Aorta (tissue), 5 donors: ENCODE measurements at regions not wholly inside any gene's neighbourhood (a gene's known extent, or its start where the extent isn't known, plus 50 kb on each side); places are given as distances from the start of the nearest gene placed in this dataset.

ENCODE experiments used
- ATAC-seq: fragments of 200-7000 bp; cut with Tn5 transposase; one replicate; pipeline ENCODE4 v1.9.1; 2022; ENCODE audit warnings: moderate library complexity; ENCODE audit not compliant: low FRiP score
- DNase-seq, 2 donors: peaks; one replicate each; pipeline ENCODE4 v3.0.0-alpha.2; 2020
- H3K27ac ChIP-seq, 2 donors: one replicate each; pipeline ENCODE4 v1.5.1; 2013; ENCODE audit warnings: low read length in 2 of 2, mild to moderate bottlenecking in 2 of 2, moderate library complexity in 2 of 2, control low read depth in 1 of 2, inconsistent platforms in 1 of 2, low read depth in 1 of 2
- H3K27me3 ChIP-seq, 2 donors: one replicate each; pipeline ENCODE4 v1.6.1; 2013; ENCODE audit warnings: control low read depth in 1 of 2, low read length in 1 of 2, mild to moderate bottlenecking in 1 of 2, moderate library complexity in 1 of 2; ENCODE audit not compliant: insufficient read depth in 2 of 2, control insufficient read depth in 1 of 2
- H3K36me3 ChIP-seq, 2 donors: one replicate each; pipeline ENCODE4 v1.6.1; 2013; ENCODE audit warnings: control low read depth in 1 of 2, low read length in 1 of 2, mild to moderate bottlenecking in 1 of 2; ENCODE audit not compliant: insufficient read depth in 2 of 2, control insufficient read depth in 1 of 2
- H3K4me1 ChIP-seq, 2 donors: one replicate each; pipeline ENCODE4 v1.6.1; 2013; ENCODE audit warnings: low read length in 2 of 2, control low read depth in 1 of 2, mild to moderate bottlenecking in 1 of 2, moderate library complexity in 1 of 2; ENCODE audit not compliant: insufficient read depth in 2 of 2, control insufficient read depth in 1 of 2
- H3K4me3 ChIP-seq, 2 donors: one replicate each; pipeline ENCODE4 v1.5.1; 2013; ENCODE audit warnings: low read length in 2 of 2, control low read depth in 1 of 2, mild to moderate bottlenecking in 1 of 2
- H3K9me3 ChIP-seq: one replicate; pipeline ENCODE4 v1.6.1; 2013; ENCODE audit warnings: mild to moderate bottlenecking, low read length; ENCODE audit not compliant: control insufficient read depth
- WGBS, 2 donors: extraction: QIAGEN DNeasy Blood & Tissue Kit; methylation state at CpG; one replicate each; pipeline ENCODE4 v1.1.7; 2013; 5-methylcytosine and 5-hydroxymethylcytosine counted together
- intact Hi-C, 2 donors: fragments of 100-400 bp; cut with DNase I; formaldehyde crosslinking; loops; one replicate each; pipeline versions ENCODE4 v1.14.2 to v1.15.0; 2022
- donor health status: healthy with polysubstance abuse.
- donor health status: Bipolar disorder and iron deficiency.
- donor health status: DM: no; HTN: no; CAD: no.
- donor health status: DM: no; HTN: no; CAD: no.
- donor health status: DM: yes; HTN: yes; CAD: no.

DNA sequence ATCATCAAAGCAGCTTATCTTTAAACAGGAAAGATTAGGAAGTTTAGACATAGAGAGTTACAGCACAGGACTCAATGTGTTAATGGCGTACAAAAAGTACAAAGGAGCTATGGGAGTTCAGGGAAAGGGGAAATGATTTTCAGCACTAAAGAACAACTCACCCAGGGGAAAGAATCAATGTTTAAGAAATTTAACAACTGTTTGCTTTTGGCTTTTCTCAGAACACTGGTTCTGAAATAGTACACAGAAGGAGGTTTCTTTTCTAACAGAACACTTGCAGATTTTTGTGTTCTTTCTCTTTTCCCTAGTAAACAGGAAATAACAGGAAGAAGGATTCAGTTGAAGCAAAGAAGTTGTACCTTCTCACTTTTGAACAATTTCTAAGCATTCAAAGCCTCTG is 71.3 kb upstream of the GHR start:
- DNase-seq (no peak), ATAC-seq (no peak)
- Histone ChIP-seq H3K27ac (no peak overlapping the region), H3K36me3 (no peaks in the 10 kb centered on the region), H3K4me1 (no peaks in the 10 kb centered on the region), H3K9me3 (no peaks in the 10 kb centered on the region), H3K27me3 (no peaks in the 10 kb centered on the region), H3K4me3 (no peak overlapping the region)
- WGBS, 2 donors: 67 to 80% methylated on average over 1 of the region's 1 CpG
- intact Hi-C loops: no loop called here

DNA sequence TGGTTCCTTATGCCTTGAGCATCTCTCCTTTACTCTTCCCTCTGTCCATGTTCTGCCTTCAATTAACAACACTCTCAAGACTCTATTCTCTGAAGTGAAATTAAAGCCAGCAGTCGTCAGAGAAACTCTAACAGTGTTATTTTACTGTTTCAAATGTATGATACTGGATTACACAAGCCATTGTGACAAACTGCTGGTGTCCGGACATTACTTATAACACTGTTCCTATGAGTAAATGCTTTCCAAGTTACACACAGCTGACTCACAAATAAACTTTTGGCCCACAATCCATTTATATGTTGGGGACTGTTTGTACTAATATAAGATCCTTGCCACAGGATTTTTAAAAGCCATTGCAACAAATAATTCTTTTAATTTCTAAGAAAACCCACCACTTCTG is 63.2 kb upstream of the GHR start:
- no peak for DNase-seq
- peak; percentile 29 for ATAC-seq
- 2 to 4% methylated on average over 2 of the region's 2 CpGs for WGBS, 2 donors

DNA sequence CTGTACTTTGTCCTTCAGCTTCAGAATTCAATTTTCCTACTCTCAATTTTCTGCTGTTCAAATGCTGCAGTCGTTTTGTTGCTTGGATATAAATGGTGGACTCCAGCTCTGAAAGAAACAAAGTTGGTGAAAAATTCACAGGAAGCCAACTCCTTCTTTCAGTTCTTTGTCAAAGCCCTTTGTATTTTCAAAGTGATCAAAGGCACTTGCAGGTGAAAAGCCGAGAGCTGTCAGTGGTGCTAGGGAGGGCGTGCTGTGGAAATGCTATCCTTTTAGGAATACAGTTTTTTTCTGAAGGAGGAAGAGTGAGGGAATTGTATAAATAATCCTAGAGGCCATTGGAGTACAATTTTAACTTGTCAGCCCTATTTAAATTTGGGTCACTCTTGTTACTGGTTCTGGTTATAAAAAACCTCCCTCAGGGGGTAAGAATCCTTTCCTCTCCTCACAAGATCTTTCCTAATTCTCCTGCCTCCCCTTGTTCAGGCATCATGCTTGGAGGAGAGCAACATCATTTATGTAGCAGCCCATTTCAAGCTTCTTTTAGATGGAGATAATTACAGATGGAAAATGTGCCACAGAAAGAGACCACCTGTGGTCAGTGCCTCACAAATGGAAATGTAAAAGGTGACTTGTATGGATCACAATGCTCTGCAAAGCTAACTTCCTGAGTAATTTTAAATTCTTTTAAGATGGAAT is 62.5 kb upstream of the GHR start:
- Histone ChIP-seq H3K27me3 (no peaks in the 10 kb centered on the region), H3K36me3 (no peaks in the 10 kb centered on the region), H3K9me3 (no peaks in the 10 kb centered on the region), H3K4me1 (peaks cover 0 to 1% of the 10 kb centered on the region in 2 donors), H3K4me3 (no peak overlapping the region), H3K27ac (no peak overlapping the region)
- intact Hi-C loops: no loop called here
- DNase-seq: no peak
- ATAC-seq: no peak
- WGBS, 2 donors: 59 to 60% methylated on average over 3 of the region's 3 CpGs

More for the DNA sequence above, 63.2 kb upstream of the GHR start:
- intact Hi-C loops: no loop called here
- Histone ChIP-seq H3K4me3 (no peak overlapping the region), H3K36me3 (no peaks in the 10 kb centered on the region), H3K27me3 (no peaks in the 10 kb centered on the region), H3K9me3 (no peaks in the 10 kb centered on the region), H3K4me1 (peaks cover 0 to 1% of the 10 kb centered on the region in 2 donors), H3K27ac (no peak overlapping the region)

DNA sequence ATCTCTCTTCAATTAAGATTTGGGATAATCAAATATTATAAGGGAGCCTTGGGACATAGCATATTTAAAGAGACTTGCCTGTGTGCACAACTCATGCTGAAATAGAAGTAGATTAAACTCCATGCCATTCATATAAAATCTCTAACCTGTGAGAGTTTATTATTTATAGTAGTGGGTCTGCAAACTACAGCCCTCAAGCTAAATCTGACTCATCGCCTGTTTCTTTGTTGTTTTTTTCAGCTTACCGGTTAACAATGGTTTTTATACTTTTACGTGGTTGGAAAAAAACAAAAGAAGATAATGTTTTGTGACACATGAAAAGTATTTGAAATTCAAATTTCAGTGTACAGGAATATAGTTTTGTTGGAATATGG is 61.9 kb upstream of the GHR start:
- WGBS, 2 donors: 64 to 70% methylated on average over 3 of the region's 3 CpGs

DNA sequence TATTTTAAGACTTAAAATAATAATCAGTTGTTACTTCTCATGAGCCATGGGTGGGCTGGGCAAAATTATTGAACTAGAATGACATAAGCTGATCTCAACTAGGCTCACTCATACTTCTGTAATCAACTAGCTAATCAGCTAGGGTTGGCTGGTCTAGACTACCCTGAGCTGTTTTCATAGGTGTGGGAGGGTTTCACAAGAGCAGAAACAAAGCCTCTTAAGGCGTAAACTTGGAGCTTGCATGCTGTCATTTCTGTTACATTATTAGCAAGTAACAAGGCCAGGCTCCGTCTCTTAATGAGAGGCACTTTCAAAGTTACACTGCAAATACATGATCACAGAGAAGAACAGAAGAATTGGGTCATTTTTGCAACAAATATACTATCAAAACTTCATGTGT is 57.2 kb upstream of the GHR start:
- Histone ChIP-seq H3K4me3 (no peak overlapping the region), H3K27me3 (no peaks in the 10 kb centered on the region), H3K27ac (no peak overlapping the region), H3K9me3 (no peaks in the 10 kb centered on the region), H3K36me3 (no peaks in the 10 kb centered on the region), H3K4me1 (no peaks in the 10 kb centered on the region)
- 81 to 83% methylated on average over 2 of the region's 2 CpGs for WGBS, 2 donors
- DNase-seq (no peak), ATAC-seq (no peak)
- intact Hi-C loops: no loop called here

More for the DNA sequence above, 61.9 kb upstream of the GHR start:
- H3K36me3 ChIP-seq: no peaks in the 10 kb centered on the region
- intact Hi-C loops: no loop called here
- no peak overlapping the region for H3K4me3 ChIP-seq
- no peaks in the 10 kb centered on the region for H3K9me3 ChIP-seq
- peaks cover 0 to 1% of the 10 kb centered on the region in 2 donors for H3K4me1 ChIP-seq
- no peak overlapping the region for H3K27ac ChIP-seq
- DNase-seq: no peak
- no peaks in the 10 kb centered on the region for H3K27me3 ChIP-seq
- no peak for ATAC-seq
